GM12878 (cell line): ENCODE measurements at regions not wholly inside any gene's neighbourhood (a gene's known extent, or its start where the extent isn't known, plus 50 kb on each side); places are given as distances from the start of the nearest gene placed in this dataset.

Experiments used
- ATAC-seq: fragments of 200-7000 bp; cut with Tn5 transposase; 3 replicates; pipeline ENCODE4 v1.9.1; 2020; ENCODE audit warnings: mild to moderate bottlenecking, moderate library complexity
- BruUV-seq: library from RNA; stranded (reverse); fragments of 400-500 nt; replicated peaks from 2 replicates; lab custom pipeline; 2021; lab: Mats Ljungman, UMichigan
- CTCF ChIA-PET: fragments of 300-600 bp; sonication (Branson Sonifier 250); formaldehyde crosslinking; extraction: SDS; loops from one replicate; lab custom pipeline; 2021; ENCODE audit warnings: inconsistent platforms; lab: Yijun Ruan, JAX
- POLR2A ChIA-PET: fragments of 350-600 bp; formaldehyde crosslinking; extraction: SDS; loops from one replicate; lab custom pipeline; 2021; ENCODE audit warnings: inconsistent platforms; lab: Charles Lee
- RAD21 ChIA-PET: fragments of 300-600 bp; sonication (Branson Sonifier 250); formaldehyde crosslinking; loops from one replicate; lab custom pipeline; 2023; ENCODE audit warnings: antibody characterized with exemption; ENCODE audit not compliant: unreplicated experiment; lab: Charles Lee
- SMC1A ChIA-PET: fragments of 300-600 bp; sonication (Branson Sonifier 250); formaldehyde crosslinking; loops from one replicate; lab custom pipeline; 2023; ENCODE audit not compliant: unreplicated experiment, uncharacterized antibody; lab: Charles Lee
- DNase-seq: peaks from one replicate; pipeline ENCODE4 v3.0.0-alpha.2; 2011; ENCODE audit warnings: low read depth, low spot score
- FAIRE-seq: peaks from 3 replicates; lab custom pipeline; 2011; peaks lifted over from hg19 to GRCh38; lab: Jason Lieb, UNC
- H2AFZ ChIP-seq: 2 replicates; pipeline ENCODE4 v1.6.0; 2011; ENCODE audit warnings: low read depth, low read length, control low read depth; ENCODE audit not compliant: control insufficient read depth
- H3K27ac ChIP-seq: 2 replicates; pipeline ENCODE4 v1.5.1; 2011; ENCODE audit warnings: control low read depth; ENCODE audit not compliant: control insufficient read depth, insufficient read depth
- H3K27me3 ChIP-seq, 2 experiments: replicated peaks in 1 of 2; 2 replicates each; pipeline versions ENCODE4 v1.6.0 to v1.6.1; 2011; ENCODE audit warnings: low read length in 1 of 2; ENCODE audit not compliant: control insufficient read depth in 2 of 2, insufficient read depth in 2 of 2
- H3K36me3 ChIP-seq, 2 experiments: 2 replicates each; pipeline ENCODE4 v1.5.1; 2011; ENCODE audit warnings: low read length in 1 of 2; ENCODE audit not compliant: control insufficient read depth in 2 of 2, insufficient read depth in 2 of 2
- H3K4me1 ChIP-seq: 2 replicates; pipeline ENCODE4 v1.6.1; 2011; ENCODE audit warnings: mild to moderate bottlenecking, low read length, moderate library complexity, mixed read lengths; ENCODE audit not compliant: control insufficient read depth, insufficient read depth
- H3K4me2 ChIP-seq: 2 replicates; pipeline ENCODE4 v1.6.0; 2011; ENCODE audit warnings: control low read depth; ENCODE audit not compliant: control insufficient read depth, insufficient read depth
- H3K4me3 ChIP-seq: fragments of 200-600 bp; sonication (generic); 2 replicates; pipeline ENCODE4 v1.5.1; 2016
- H3K79me2 ChIP-seq: 2 replicates; pipeline ENCODE4 v1.6.0; 2011; ENCODE audit warnings: low read length; ENCODE audit not compliant: control insufficient read depth, insufficient read depth
- H3K9ac ChIP-seq: 2 replicates; pipeline ENCODE4 v1.8.0; 2011; ENCODE audit warnings: low read length, control low read depth, mixed read lengths; ENCODE audit not compliant: control insufficient read depth, insufficient read depth
- H3K9me3 ChIP-seq: replicated peaks from 3 replicates; pipeline ENCODE4 v1.5.1; 2011; ENCODE audit warnings: mild to moderate bottlenecking, low read length; ENCODE audit not compliant: control insufficient read depth, insufficient read depth
- H4K20me1 ChIP-seq: 2 replicates; pipeline ENCODE4 v1.6.0; 2011; ENCODE audit not compliant: control insufficient read depth, insufficient read depth
- BRCA1 ChIP-seq: IDR thresholded peaks from 2 replicates; pipeline ENCODE4 v1.6.1; 2011; ENCODE audit warnings: low read depth, low read length, improper control_type of control experiment
- GATAD2B ChIP-seq: fragments of 450-650 bp; conservative IDR thresholded peaks from 2 replicates; pipeline ENCODE4 v1.6.1; 2017; ENCODE audit warnings: low read depth, mild to moderate bottlenecking, moderate library complexity
- JUNB ChIP-seq: IDR thresholded peaks from 2 replicates; pipeline ENCODE4 v1.6.1; 2016; ENCODE audit warnings: antibody characterized with exemption, mild to moderate bottlenecking
- JUND ChIP-seq: IDR thresholded peaks from 2 replicates; pipeline ENCODE4 v1.6.1; 2012; ENCODE audit warnings: low read depth, mild to moderate bottlenecking, low read length, improper control_type of control experiment, moderate library complexity
- RB1 ChIP-seq: fragments of 450-650 bp; formaldehyde crosslinking; IDR thresholded peaks from 2 replicates; pipeline ENCODE4 v1.6.1; 2017; ENCODE audit warnings: mild to moderate bottlenecking, borderline replicate concordance
- SMAD5 ChIP-seq: IDR thresholded peaks from 2 replicates; pipeline ENCODE4 v1.6.1; 2016; ENCODE audit warnings: antibody characterized with exemption, low read depth
- STAT1 ChIP-seq: fragments of 450-650 bp; conservative IDR thresholded peaks from 2 replicates; pipeline ENCODE4 v1.6.1; 2014; ENCODE audit warnings: antibody characterized with exemption, mild to moderate bottlenecking
- ZNF592 ChIP-seq: fragments of 450-650 bp; IDR thresholded peaks from 2 replicates; pipeline ENCODE4 v1.6.1; 2017; ENCODE audit warnings: mild to moderate bottlenecking, moderate library complexity
- WGBS: methylation state at CpG from one replicate; pipeline ENCODE4 v1.1.6; 2016; ENCODE audit warnings: low lambda C conversion rate; ENCODE audit not compliant: insufficient replicate concordance, insufficient coverage; ENCODE audit errors: missing lambda C conversion rate; 5-methylcytosine and 5-hydroxymethylcytosine counted together
- in situ Hi-C: fragments of 300-500 bp; cut with MboI; formaldehyde crosslinking; loops from 9 replicates; pipeline ENCODE4 v1.14.3; 2018; ENCODE audit warnings: mixed read lengths
- intact Hi-C: fragments of 100-400 bp; cut with micrococcal nuclease; formaldehyde crosslinking; loops from one replicate; pipeline ENCODE4 v1.14.2; 2022; ENCODE audit not compliant: unreplicated experiment
- TF ChIP-seq, protein P1 (sequence below): fragments of 450-650 bp; formaldehyde crosslinking; IDR thresholded peaks from 2 replicates; pipeline ENCODE4 v1.4.0; 2020; ENCODE audit warnings: mild to moderate bottlenecking, moderate library complexity

- no peaks in the 10 kb centered on the region for H3K79me2 ChIP-seq
- no peaks in the 10 kb centered on the region for H3K9me3 ChIP-seq
- no peaks in the 10 kb centered on the region for H3K4me1 ChIP-seq
- ChIA-PET CTCF (interaction anchor here (0.8 kb wide), 1 partner anchor 187 kb away, joined by 3 read pairs; no protein-coding TSS in a partner anchor), SMC1A (interaction anchor here (0.6 kb wide), 1 partner anchor 174 kb away, joined by 4 read pairs; no protein-coding TSS in a partner anchor), POLR2A (no interaction called here), RAD21 (no interaction called here)
- FAIRE-seq (no peak), ATAC-seq (no peak), DNase-seq (no peak)
- H3K9ac ChIP-seq: no peak overlapping the region
- no peaks in the 10 kb centered on the region for H4K20me1 ChIP-seq
- H3K4me3 ChIP-seq: no peak overlapping the region
- H3K4me2 ChIP-seq: no peak overlapping the region
- no peaks in the 10 kb centered on the region for H3K27me3 ChIP-seq
- H3K27ac ChIP-seq: no peak overlapping the region
- in situ Hi-C loops (no loop called here), intact Hi-C loops (no loop called here)
- no TSS peak for BruUV-seq
- H2AFZ ChIP-seq: no peak overlapping the region
- WGBS: 33% methylated on average over 5 of the region's 5 CpGs
- no peaks in the 10 kb centered on the region for H3K36me3 ChIP-seq
- TF ChIP-seq RB1 (no peak), STAT1 (no peak), GATAD2B (no peak), JUND (no peak), JUNB (no peak), SMAD5 (no peak), ZNF592 (no peak), BRCA1 (no peak)
- TF ChIP-seq, protein P1, sequence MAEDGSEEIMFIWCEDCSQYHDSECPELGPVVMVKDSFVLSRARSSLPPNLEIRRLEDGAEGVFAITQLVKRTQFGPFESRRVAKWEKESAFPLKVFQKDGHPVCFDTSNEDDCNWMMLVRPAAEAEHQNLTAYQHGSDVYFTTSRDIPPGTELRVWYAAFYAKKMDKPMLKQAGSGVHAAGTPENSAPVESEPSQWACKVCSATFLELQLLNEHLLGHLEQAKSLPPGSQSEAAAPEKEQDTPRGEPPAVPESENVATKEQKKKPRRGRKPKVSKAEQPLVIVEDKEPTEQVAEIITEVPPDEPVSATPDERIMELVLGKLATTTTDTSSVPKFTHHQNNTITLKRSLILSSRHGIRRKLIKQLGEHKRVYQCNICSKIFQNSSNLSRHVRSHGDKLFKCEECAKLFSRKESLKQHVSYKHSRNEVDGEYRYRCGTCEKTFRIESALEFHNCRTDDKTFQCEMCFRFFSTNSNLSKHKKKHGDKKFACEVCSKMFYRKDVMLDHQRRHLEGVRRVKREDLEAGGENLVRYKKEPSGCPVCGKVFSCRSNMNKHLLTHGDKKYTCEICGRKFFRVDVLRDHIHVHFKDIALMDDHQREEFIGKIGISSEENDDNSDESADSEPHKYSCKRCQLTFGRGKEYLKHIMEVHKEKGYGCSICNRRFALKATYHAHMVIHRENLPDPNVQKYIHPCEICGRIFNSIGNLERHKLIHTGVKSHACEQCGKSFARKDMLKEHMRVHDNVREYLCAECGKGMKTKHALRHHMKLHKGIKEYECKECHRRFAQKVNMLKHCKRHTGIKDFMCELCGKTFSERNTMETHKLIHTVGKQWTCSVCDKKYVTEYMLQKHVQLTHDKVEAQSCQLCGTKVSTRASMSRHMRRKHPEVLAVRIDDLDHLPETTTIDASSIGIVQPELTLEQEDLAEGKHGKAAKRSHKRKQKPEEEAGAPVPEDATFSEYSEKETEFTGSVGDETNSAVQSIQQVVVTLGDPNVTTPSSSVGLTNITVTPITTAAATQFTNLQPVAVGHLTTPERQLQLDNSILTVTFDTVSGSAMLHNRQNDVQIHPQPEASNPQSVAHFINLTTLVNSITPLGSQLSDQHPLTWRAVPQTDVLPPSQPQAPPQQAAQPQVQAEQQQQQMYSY (CRISPR knock-in tag): no peak
These were observed 197.1 kb downstream of the ABCC12 start for GRCh38 chr16:47958726-47959125.
